Panc1 (cell line): ENCODE measurements at regions not wholly inside any gene's neighbourhood (a gene's known extent, or its start where the extent isn't known, plus 50 kb on each side); places are given as distances from the start of the nearest gene placed in this dataset.

ENCODE experiments used
- ATAC-seq: fragments of 200-7000 bp; cut with Tn5 transposase; 2 replicates; pipeline ENCODE4 v1.9.1; 2020; ENCODE audit warnings: mild to moderate bottlenecking, moderate library complexity
- BruUV-seq: library from RNA; stranded (reverse); fragments of 400-500 nt; replicated peaks from 2 replicates; lab custom pipeline; 2021; lab: Mats Ljungman, UMichigan
- CTCF ChIA-PET: fragments of 300-600 bp; sonication (Branson Sonifier 250); formaldehyde crosslinking; loops from one replicate; lab custom pipeline; 2022; ENCODE audit warnings: antibody characterized with exemption; lab: Charles Lee
- POLR2A ChIA-PET: fragments of 300-600 bp; sonication (Branson Sonifier 250); formaldehyde crosslinking; loops from one replicate; lab custom pipeline; 2022; ENCODE audit warnings: antibody characterized with exemption; lab: Charles Lee
- DNase-seq: peaks from one replicate; pipeline ENCODE4 v3.0.0-alpha.2; 2010; ENCODE audit warnings: low read depth, low spot score
- H3K27ac ChIP-seq: 2 replicates; pipeline ENCODE4 v1.5.1; 2011; ENCODE audit warnings: mild to moderate bottlenecking, low read length, inconsistent platforms
- H3K27me3 ChIP-seq: fragments of 200-500 bp; sonication (Bioruptor generic); 2 replicates; pipeline ENCODE4 v1.6.0; 2014; ENCODE audit warnings: low read length, inconsistent platforms; ENCODE audit not compliant: control insufficient read depth, insufficient read depth
- H3K36me3 ChIP-seq: fragments of 200-500 bp; sonication (Bioruptor generic); 2 replicates; pipeline ENCODE4 v1.5.1; 2014; ENCODE audit warnings: inconsistent platforms, mild to moderate bottlenecking, low read length, moderate library complexity; ENCODE audit not compliant: control insufficient read depth, insufficient read depth
- H3K4me1 ChIP-seq: 2 replicates; pipeline ENCODE4 v1.5.1; 2011; ENCODE audit warnings: inconsistent platforms, mild to moderate bottlenecking, low read length, moderate library complexity; ENCODE audit not compliant: control insufficient read depth, insufficient read depth
- H3K4me3 ChIP-seq, 2 experiments: 2 replicates each; pipeline ENCODE4 v1.5.1; 2011 to 2012; ENCODE audit warnings: low read depth in 2 of 2, low read length in 2 of 2, mild to moderate bottlenecking in 2 of 2, inconsistent platforms in 1 of 2, moderate library complexity in 1 of 2
- H3K9me3 ChIP-seq: fragments of 200-500 bp; sonication (Bioruptor generic); 2 replicates; pipeline ENCODE4 v1.5.1; 2014; ENCODE audit warnings: low read depth, mild to moderate bottlenecking, inconsistent platforms, low read length, moderate library complexity; ENCODE audit not compliant: control insufficient read depth, insufficient read depth
- CTCF ChIP-seq: fragments of 450-650 bp; IDR thresholded peaks from 2 replicates; pipeline ENCODE4 v1.5.1; 2017; ENCODE audit warnings: mild to moderate bottlenecking
- POLR2AphosphoS5 ChIP-seq: IDR thresholded peaks from 2 replicates; pipeline ENCODE4 v1.6.1; 2012; ENCODE audit warnings: mild to moderate bottlenecking, low read depth, low read length, moderate library complexity
- REST ChIP-seq, 2 experiments: IDR thresholded peaks; 2 replicates each; pipeline ENCODE4 v1.6.1; 2011 to 2012; ENCODE audit warnings: low read depth in 2 of 2, control low read depth in 1 of 2, low read length in 1 of 2, mild to moderate bottlenecking in 1 of 2, moderate library complexity in 1 of 2; ENCODE audit not compliant: insufficient read depth in 1 of 2
- SIN3A ChIP-seq: IDR thresholded peaks from 2 replicates; pipeline ENCODE4 v1.6.1; 2012; ENCODE audit warnings: low read depth, mild to moderate bottlenecking, low read length, moderate library complexity, borderline replicate concordance; ENCODE audit not compliant: insufficient read depth
- TCF7L2 ChIP-seq: IDR thresholded peaks from 2 replicates; pipeline ENCODE4 v1.6.1; 2011; ENCODE audit warnings: mild to moderate bottlenecking, low read depth, low read length, inconsistent platforms
- in situ Hi-C: cut with HindIII; loops from 2 replicates; pipeline ENCODE4 v1.10.0; 2016; ENCODE audit warnings: low sequenced_read_pairs, low pct_unique_long_range_greater_than_20kb
- intact Hi-C: fragments of 100-400 bp; cut with micrococcal nuclease; formaldehyde crosslinking; loops from one replicate; pipeline ENCODE4 v1.10.0; 2022; ENCODE audit not compliant: unreplicated experiment

- DNase-seq (no peak), ATAC-seq (peak; percentile 68; the same call in 1 of the 2 replicates)
- no TSS peak for BruUV-seq
- H3K9me3 ChIP-seq = no peaks in the 10 kb centered on the region
- no peaks in the 10 kb centered on the region for H3K36me3 ChIP-seq
- ChIA-PET POLR2A (no interaction called here), CTCF (interaction anchor here (0.7 kb wide), 1 partner anchor 95 kb away, joined by 4 read pairs; no protein-coding TSS in a partner anchor)
- no peaks in the 10 kb centered on the region for H3K4me1 ChIP-seq
- H3K27me3 ChIP-seq = no peaks in the 10 kb centered on the region
- in situ Hi-C loops = no loop called here
- intact Hi-C loops = no loop called here
- TF ChIP-seq TCF7L2 = no peak
- peak; percentile 60 for TF ChIP-seq CTCF
- no peak overlapping the region for H3K27ac ChIP-seq
- peak overlapping the region in 1 of 2 experiments; percentile 43; a peak in 3 of 4 replicates for H3K4me3 ChIP-seq
These were observed 251.7 kb upstream of the MYO3A start for GRCh38 chr10:25682203-25682851.

- no peaks in the 10 kb centered on the region for H3K9me3 ChIP-seq
- DNase-seq = no peak
- H3K4me1 ChIP-seq = no peaks in the 10 kb centered on the region
- BruUV-seq = no TSS peak
- H3K4me3 ChIP-seq = no peak overlapping the region
- no peaks in the 10 kb centered on the region for H3K36me3 ChIP-seq
- H3K27me3 ChIP-seq = no peaks in the 10 kb centered on the region
- TF ChIP-seq SIN3A (no peak), POLR2AphosphoS5 (no peak), CTCF (no peak), TCF7L2 (no peak), REST (IDR thresholded peaks at IDR 0.05; ENCODE audit: insufficient read depth in 1 of 2, low read depth in 2 of 2, low read length in 1 of 2) (no peak)
- no peak for ATAC-seq
- no peak overlapping the region for H3K27ac ChIP-seq
- intact Hi-C loops = no loop called here
- ChIA-PET POLR2A (no interaction called here), CTCF (no interaction called here)
- in situ Hi-C loops = no loop called here
These were observed 250.7 kb upstream of the MYO3A start for GRCh38 chr10:25683344-25683743.
